ENCODE measurements at regions not wholly inside any gene's neighbourhood (a gene's known extent, or its start where the extent isn't known, plus 50 kb on each side); places are given as distances from the start of the nearest gene placed in this dataset.
"Not testable (repeated sequence)": the region's sequence is repeated elsewhere in the genome, so short reads cannot be mapped to it uniquely, and the experiment has no call there.

GRCh38 chr6:68182386-68182785, 452.7 kb upstream of the ADGRB3 start:
- TF ChIP-seq CTCF (IDR thresholded peaks at IDR 0.05): no peak
- DNase-seq (ENCODE audit: low spot score) (no peak), ATAC-seq (ENCODE audit: insufficient number of reproducible peaks, low FRiP score, low read depth) (no peak)
- H3K27me3 ChIP-seq (replicated peaks; ENCODE audit: insufficient read depth): no peaks in the 10 kb centered on the region
- H3K4me3 ChIP-seq: no peak overlapping the region
- H3K27ac ChIP-seq: no peak overlapping the region
- no peaks in the 10 kb centered on the region for H3K36me3 ChIP-seq
- no peaks in the 10 kb centered on the region for H3K9me3 ChIP-seq
- H3K4me1 ChIP-seq (ENCODE audit: control insufficient read depth in 1 of 2, low read depth in 2 of 2): no peaks in the 10 kb centered on the region

- not testable (repeated sequence) for H3K4me3 ChIP-seq; H3K9me3 ChIP-seq; H3K27me3 ChIP-seq (replicated peaks; ENCODE audit: insufficient read depth); DNase-seq (ENCODE audit: low spot score); H3K36me3 ChIP-seq; ATAC-seq (ENCODE audit: insufficient number of reproducible peaks, low FRiP score, low read depth); H3K4me1 ChIP-seq (ENCODE audit: control insufficient read depth in 1 of 2, low read depth in 2 of 2); H3K27ac ChIP-seq
These were observed 454.1 kb upstream of the ADGRB3 start for GRCh38 chr6:68181027-68181426.

- Histone ChIP-seq H3K36me3 (no peaks in the 10 kb centered on the region), H3K9me3 (no peaks in the 10 kb centered on the region), H3K27ac (no peak overlapping the region), H3K4me3 (no peak overlapping the region), H3K4me1 (ENCODE audit: control insufficient read depth in 1 of 2, low read depth in 2 of 2) (no peaks in the 10 kb centered on the region), H3K27me3 (replicated peaks; ENCODE audit: insufficient read depth) (no peaks in the 10 kb centered on the region)
- DNase-seq (ENCODE audit: low spot score) (no peak), ATAC-seq (ENCODE audit: insufficient number of reproducible peaks, low FRiP score, low read depth) (no peak)
- no peak for TF ChIP-seq CTCF (IDR thresholded peaks at IDR 0.05)
These were observed 461.5 kb upstream of the ADGRB3 start for GRCh38 chr6:68173616-68174015.

GRCh38 chr6:68169922-68170321, 465.2 kb upstream of the ADGRB3 start:
- DNase-seq (ENCODE audit: low spot score) (no peak), ATAC-seq (ENCODE audit: insufficient number of reproducible peaks, low FRiP score, low read depth) (no peak)
- no peak for TF ChIP-seq CTCF (IDR thresholded peaks at IDR 0.05)

GRCh38 chr6:68167604-68168003, 467.5 kb upstream of the ADGRB3 start:
- Histone ChIP-seq H3K27ac (no peak overlapping the region), H3K27me3 (replicated peaks; ENCODE audit: insufficient read depth) (no peaks in the 10 kb centered on the region), H3K4me1 (ENCODE audit: control insufficient read depth in 1 of 2, low read depth in 2 of 2) (no peaks in the 10 kb centered on the region), H3K4me3 (no peak overlapping the region), H3K36me3 (no peaks in the 10 kb centered on the region), H3K9me3 (no peaks in the 10 kb centered on the region)
- no peak for DNase-seq (ENCODE audit: low spot score)
- TF ChIP-seq CTCF (IDR thresholded peaks at IDR 0.05): no peak
- no peak for ATAC-seq (ENCODE audit: insufficient number of reproducible peaks, low FRiP score, low read depth)

More at GRCh38 chr6:68169922-68170321, 465.2 kb upstream of the ADGRB3 start:
- Histone ChIP-seq H3K4me3 (no peak overlapping the region), H3K27me3 (replicated peaks; ENCODE audit: insufficient read depth) (no peaks in the 10 kb centered on the region), H3K36me3 (no peaks in the 10 kb centered on the region), H3K27ac (no peak overlapping the region), H3K4me1 (ENCODE audit: control insufficient read depth in 1 of 2, low read depth in 2 of 2) (no peaks in the 10 kb centered on the region), H3K9me3 (no peaks in the 10 kb centered on the region)

- not testable (repeated sequence) for H3K4me1 ChIP-seq (ENCODE audit: control insufficient read depth in 1 of 2, low read depth in 2 of 2); H3K27me3 ChIP-seq (replicated peaks; ENCODE audit: insufficient read depth); H3K36me3 ChIP-seq; H3K27ac ChIP-seq; H3K9me3 ChIP-seq; H3K4me3 ChIP-seq; DNase-seq (ENCODE audit: low spot score); ATAC-seq (ENCODE audit: insufficient number of reproducible peaks, low FRiP score, low read depth)
These were observed 474.3 kb upstream of the ADGRB3 start for GRCh38 chr6:68160812-68161211.

All from thoracic aorta (tissue), 2 donors.